Activated B cell treated with CpG ODN at 0.5 μM for 24 hours (primary cell): ENCODE measurements at regions not wholly inside any gene's neighbourhood (a gene's known extent, or its start where the extent isn't known, plus 50 kb on each side); places are given as distances from the start of the nearest gene placed in this dataset.

Experiments used
- ATAC-seq: fragments of 200-7000 bp; cut with Tn5 transposase; one replicate; pipeline ENCODE4 v1.10.0; 2021; ENCODE audit warnings: low read depth, mild to moderate bottlenecking, moderate library complexity
- CTCF ChIA-PET: fragments of 350-600 bp; sonication (Branson Sonifier 250); formaldehyde crosslinking; loops from one replicate; lab custom pipeline; 2021; ENCODE audit warnings: antibody characterized with exemption; lab: Charles Lee
- POLR2A ChIA-PET: fragments of 350-600 bp; sonication (Branson Sonifier 250); formaldehyde crosslinking; loops from one replicate; lab custom pipeline; 2021; ENCODE audit warnings: antibody characterized with exemption; lab: Charles Lee
- DNase-seq: peaks from one replicate; pipeline ENCODE4 v3.0.0; 2022
- H3K27ac Mint-ChIP-seq: one replicate; pipeline ENCODE4 v1.8.0; 2020; ENCODE audit warnings: mixed read lengths
- H3K27me3 Mint-ChIP-seq: one replicate; pipeline ENCODE4 v1.8.0; 2021; ENCODE audit warnings: mixed read lengths
- H3K36me3 Mint-ChIP-seq: one replicate; pipeline ENCODE4 v1.8.0; 2021; ENCODE audit warnings: low read depth, mixed read lengths
- H3K4me1 Mint-ChIP-seq: one replicate; pipeline ENCODE4 v1.8.0; 2021; ENCODE audit warnings: mixed read lengths
- H3K4me3 Mint-ChIP-seq: one replicate; pipeline ENCODE4 v1.8.0; 2020; ENCODE audit warnings: mild to moderate bottlenecking, mixed read lengths
- H3K9me3 Mint-ChIP-seq: one replicate; pipeline ENCODE4 v1.8.0; 2020; ENCODE audit warnings: mixed read lengths
- intact Hi-C: fragments of 100-400 bp; cut with micrococcal nuclease; formaldehyde crosslinking; loops from one replicate; pipeline ENCODE4 v1.15.1; 2024
- TF ChIP-seq, protein P1 (sequence below): fragments of 200-600 bp; IDR thresholded peaks from one replicate; pipeline ENCODE4 v1.8.0; 2022; ENCODE audit warnings: antibody characterized with exemption, mild to moderate bottlenecking

DNA sequence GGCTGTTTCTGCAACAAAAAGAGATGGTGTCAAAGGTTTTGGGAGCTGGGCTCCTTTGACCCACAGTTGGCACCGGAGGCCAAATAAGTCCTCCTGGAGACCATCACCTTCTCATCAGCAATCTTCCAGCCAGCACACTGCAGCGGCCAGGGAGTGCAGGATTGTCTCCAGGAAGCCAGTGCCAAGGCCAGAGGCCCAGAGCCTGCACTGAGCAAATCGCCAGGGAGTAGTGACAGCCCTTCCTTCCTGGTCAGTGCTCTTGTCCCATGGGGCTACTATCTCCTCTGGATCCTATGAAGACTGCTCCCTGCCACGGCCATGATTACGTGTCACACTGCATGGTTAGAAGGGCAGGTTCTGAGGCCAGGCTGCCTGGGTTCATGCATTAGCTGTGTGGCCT, 134.3 kb upstream of the CRHR1 start:
- intact Hi-C loops: no loop called here
- CTCF ChIA-PET: no interaction called here
- Mint-ChIP-seq H3K36me3 (no peaks in the 10 kb centered on the region), H3K27ac (no peak overlapping the region), H3K4me1 (no peaks in the 10 kb centered on the region), H3K27me3 (peaks cover 9% of the 10 kb centered on the region), H3K4me3 (no peak overlapping the region), H3K9me3 (no peaks in the 10 kb centered on the region)
- POLR2A ChIA-PET: no interaction called here
- TF ChIP-seq, protein P1, sequence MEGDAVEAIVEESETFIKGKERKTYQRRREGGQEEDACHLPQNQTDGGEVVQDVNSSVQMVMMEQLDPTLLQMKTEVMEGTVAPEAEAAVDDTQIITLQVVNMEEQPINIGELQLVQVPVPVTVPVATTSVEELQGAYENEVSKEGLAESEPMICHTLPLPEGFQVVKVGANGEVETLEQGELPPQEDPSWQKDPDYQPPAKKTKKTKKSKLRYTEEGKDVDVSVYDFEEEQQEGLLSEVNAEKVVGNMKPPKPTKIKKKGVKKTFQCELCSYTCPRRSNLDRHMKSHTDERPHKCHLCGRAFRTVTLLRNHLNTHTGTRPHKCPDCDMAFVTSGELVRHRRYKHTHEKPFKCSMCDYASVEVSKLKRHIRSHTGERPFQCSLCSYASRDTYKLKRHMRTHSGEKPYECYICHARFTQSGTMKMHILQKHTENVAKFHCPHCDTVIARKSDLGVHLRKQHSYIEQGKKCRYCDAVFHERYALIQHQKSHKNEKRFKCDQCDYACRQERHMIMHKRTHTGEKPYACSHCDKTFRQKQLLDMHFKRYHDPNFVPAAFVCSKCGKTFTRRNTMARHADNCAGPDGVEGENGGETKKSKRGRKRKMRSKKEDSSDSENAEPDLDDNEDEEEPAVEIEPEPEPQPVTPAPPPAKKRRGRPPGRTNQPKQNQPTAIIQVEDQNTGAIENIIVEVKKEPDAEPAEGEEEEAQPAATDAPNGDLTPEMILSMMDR: no peak
- DNase-seq (no peak), ATAC-seq (no peak)

DNA sequence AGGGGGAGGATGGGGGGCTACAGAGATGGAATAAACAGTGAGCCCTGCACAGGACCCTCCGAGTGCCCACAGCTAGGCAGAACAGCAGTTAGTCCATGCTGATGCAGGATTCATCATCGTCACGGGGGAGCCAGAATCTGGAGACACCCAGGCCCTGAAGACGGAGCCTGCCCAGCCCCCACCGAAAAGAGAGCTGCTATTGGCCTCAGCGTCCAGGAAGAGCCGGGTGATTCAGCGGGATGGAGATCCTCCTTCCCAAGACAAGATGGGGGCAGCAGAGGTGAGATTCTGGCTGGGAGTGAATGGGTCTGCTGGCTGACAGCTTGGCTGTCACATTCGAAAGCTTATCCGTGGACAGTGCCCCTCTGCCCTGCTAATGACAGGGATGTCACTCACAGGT, 133.6 kb upstream of the CRHR1 start:
- CTCF ChIA-PET: no interaction called here

DNA sequence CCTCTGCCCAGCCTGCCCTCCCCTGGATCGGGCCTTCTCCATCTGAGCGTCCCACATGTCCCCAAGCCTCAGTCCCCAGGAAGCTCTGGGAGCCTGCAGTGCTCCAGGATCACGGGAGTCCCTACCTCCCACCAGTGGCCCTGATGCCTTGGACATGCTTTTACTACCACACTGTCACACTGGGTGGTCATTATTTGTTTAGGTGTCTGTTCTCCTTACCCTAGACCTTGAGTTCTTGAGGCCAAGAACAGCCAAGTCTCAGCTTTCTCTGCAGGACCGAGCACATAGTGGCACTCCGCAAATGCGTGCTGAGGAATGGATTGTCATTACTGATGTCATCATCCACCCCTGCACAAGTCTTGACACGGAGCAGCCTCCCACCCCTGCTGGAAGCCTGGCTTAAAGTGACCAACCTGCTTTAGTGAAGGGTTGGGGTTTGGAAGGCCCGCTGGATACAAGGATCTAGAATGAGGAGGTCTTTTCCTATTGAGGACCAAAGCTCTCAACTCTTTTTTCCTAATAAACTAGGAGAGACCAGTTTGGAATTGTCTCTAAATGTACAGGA, 132.9 kb upstream of the CRHR1 start:
- Mint-ChIP-seq H3K27me3 (peaks cover 10% of the 10 kb centered on the region), H3K36me3 (no peaks in the 10 kb centered on the region), H3K4me3 (no peak overlapping the region), H3K4me1 (no peaks in the 10 kb centered on the region), H3K9me3 (no peaks in the 10 kb centered on the region), H3K27ac (no peak overlapping the region)
- ATAC-seq (no peak), DNase-seq (no peak)
- intact Hi-C loops: no loop called here
- ChIA-PET CTCF (no interaction called here), POLR2A (no interaction called here)
- TF ChIP-seq, protein P1: no peak

More for the DNA sequence above, 133.6 kb upstream of the CRHR1 start:
- TF ChIP-seq, protein P1: no peak
- POLR2A ChIA-PET: no interaction called here
- ATAC-seq: no peak
- Mint-ChIP-seq H3K36me3 (no peaks in the 10 kb centered on the region), H3K4me3 (no peak overlapping the region), H3K27me3 (peaks cover 12% of the 10 kb centered on the region), H3K9me3 (no peaks in the 10 kb centered on the region), H3K4me1 (no peaks in the 10 kb centered on the region), H3K27ac (no peak overlapping the region)
- intact Hi-C loops: no loop called here
- no peak for DNase-seq

DNA sequence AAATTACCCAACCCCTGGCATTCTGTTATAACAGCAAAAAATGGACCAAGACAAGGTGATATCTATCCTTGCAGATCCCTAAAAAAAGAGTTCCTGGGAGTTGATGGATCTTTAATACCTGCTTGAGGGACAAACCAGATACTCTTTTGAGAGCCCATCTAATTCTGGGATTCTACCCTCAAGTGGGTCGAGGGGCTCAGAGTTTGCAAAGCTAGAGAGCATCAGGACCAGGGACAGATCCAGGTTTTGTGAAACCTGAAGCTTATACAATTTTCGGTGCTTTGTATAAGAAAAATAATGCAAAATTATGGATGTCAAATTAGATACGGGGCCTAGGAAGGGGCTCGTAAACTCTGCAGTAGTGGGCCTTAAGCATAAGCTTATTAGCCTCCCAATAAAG, 130.5 kb upstream of the CRHR1 start:
- no peaks in the 10 kb centered on the region for H3K36me3 Mint-ChIP-seq
- no peak for DNase-seq
- POLR2A ChIA-PET: no interaction called here

DNA sequence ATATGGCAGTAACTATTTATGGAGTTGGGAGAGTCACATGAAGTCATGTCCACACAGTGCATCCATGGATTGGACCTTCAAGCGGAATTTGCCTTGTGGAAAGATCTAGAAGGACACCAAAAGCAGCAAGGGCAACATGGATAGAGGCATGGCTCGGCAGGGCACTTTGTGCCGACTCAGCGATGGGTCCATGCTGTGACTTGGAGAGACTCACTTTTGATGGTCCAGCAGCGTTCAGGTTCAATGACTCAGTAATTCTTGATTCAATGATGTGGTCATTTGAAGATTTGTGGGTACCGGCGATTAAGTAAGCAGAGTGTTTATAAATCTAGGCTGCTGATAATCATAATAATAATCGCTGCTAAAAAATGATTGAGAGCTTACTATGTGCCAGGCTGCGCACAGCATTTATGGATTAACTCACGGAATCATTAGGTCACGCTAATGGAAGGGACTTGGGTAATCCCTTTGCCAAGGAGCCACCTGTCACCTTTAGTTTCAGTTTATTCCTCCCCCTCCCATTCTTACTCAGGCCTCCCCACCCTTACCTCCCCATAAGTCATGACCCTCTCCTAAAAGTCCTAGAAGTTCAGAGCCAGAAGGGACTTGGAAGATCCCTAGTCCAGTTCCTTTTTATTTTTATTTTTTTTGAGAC, 127.5 kb upstream of the CRHR1 start:
- Mint-ChIP-seq H3K9me3 (no peaks in the 10 kb centered on the region), H3K4me1 (no peaks in the 10 kb centered on the region), H3K4me3 (no peak overlapping the region), H3K27ac (no peak overlapping the region), H3K27me3 (peaks cover 18% of the 10 kb centered on the region), H3K36me3 (no peaks in the 10 kb centered on the region)
- ChIA-PET POLR2A (no interaction called here), CTCF (interaction anchor here (2.1 kb wide), 1 partner anchor 16 kb away, joined by 6 read pairs; no protein-coding TSS in a partner anchor)
- TF ChIP-seq, protein P1: no peak
- DNase-seq (no peak), ATAC-seq (no peak)
- intact Hi-C loops: no loop called here

More for the DNA sequence above, 130.5 kb upstream of the CRHR1 start:
- Mint-ChIP-seq H3K4me3 (no peak overlapping the region), H3K27me3 (peaks cover 7% of the 10 kb centered on the region), H3K27ac (no peak overlapping the region), H3K9me3 (no peaks in the 10 kb centered on the region), H3K4me1 (no peaks in the 10 kb centered on the region)
- TF ChIP-seq, protein P1: no peak
- intact Hi-C loops: no loop called here
- CTCF ChIA-PET: interaction anchor here (1.1 kb wide), 1 partner anchor 11 kb away, joined by 3 read pairs; no protein-coding TSS in a partner anchor
- ATAC-seq: no peak
